ENCODE measurements at regions not wholly inside any gene's neighbourhood (a gene's known extent, or its start where the extent isn't known, plus 50 kb on each side); places are given as distances from the start of the nearest gene placed in this dataset.

DNA sequence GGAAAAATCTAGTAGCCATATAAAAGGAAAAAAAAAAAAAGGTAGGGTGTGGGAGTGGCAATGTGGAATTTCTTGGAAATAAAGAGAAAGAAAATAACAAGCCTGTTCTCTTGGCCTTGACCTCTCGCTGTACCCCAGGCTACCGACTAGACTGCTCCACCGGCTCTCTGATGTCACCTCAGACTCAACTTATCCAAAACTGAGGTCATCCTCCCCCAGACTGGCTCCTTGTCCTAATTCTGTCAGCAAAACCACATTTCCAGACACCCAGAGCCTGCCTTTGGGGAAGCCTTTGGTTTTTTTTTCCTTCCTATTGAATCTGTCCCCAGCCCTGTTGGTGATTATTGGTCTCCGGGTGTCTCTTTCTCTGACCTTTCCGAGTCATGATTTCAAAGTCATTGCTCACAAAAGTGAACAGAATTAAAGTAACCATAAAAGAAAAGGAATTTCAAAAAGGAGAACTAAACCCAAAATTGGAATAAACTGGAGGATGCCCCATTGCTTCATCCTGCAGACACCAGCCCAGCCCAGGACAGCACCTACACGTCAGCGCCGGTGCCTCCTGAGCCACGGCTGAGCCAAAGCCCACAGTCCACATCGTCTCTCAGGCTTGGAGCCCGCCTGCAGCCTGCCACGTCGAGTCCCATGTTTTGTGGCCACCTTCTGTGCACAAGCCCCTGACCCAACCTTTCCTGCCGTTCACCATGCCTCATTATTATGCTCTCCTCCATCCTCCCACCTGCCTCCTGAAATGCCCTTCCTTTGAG lies 170.7 kb downstream of the MYLK4 start:
- Histone ChIP-seq H3K79me2 (ENCODE audit: control insufficient read depth, low read length) (no peaks in the 10 kb centered on the region), H3K9me2 (replicated peaks; ENCODE audit: control insufficient read depth, low read length) (no peaks in the 10 kb centered on the region), H3K27me3 (ENCODE audit: control insufficient read depth, low read length) (no peaks in the 10 kb centered on the region), H3K4me1 (ENCODE audit: control insufficient read depth, low read length) (no peaks in the 10 kb centered on the region), H3K4me2 (ENCODE audit: low read length) (no peak overlapping the region), H3K27ac (ENCODE audit: low read depth, low read length) (no peak overlapping the region), H3K4me3 (ENCODE audit: low read length) (no peak overlapping the region), H3K9me3 (ENCODE audit: control insufficient read depth, insufficient read depth, low read length) (no peaks in the 10 kb centered on the region), H3K36me3 (ENCODE audit: control insufficient read depth, low read length) (no peaks in the 10 kb centered on the region), H3F3A (ENCODE audit: control insufficient read depth, insufficient read depth) (no peaks in the 10 kb centered on the region), H4K20me1 (ENCODE audit: control insufficient read depth, insufficient read depth, low read depth, low read length) (no peaks in the 10 kb centered on the region)
- TF ChIP-seq, protein P1, sequence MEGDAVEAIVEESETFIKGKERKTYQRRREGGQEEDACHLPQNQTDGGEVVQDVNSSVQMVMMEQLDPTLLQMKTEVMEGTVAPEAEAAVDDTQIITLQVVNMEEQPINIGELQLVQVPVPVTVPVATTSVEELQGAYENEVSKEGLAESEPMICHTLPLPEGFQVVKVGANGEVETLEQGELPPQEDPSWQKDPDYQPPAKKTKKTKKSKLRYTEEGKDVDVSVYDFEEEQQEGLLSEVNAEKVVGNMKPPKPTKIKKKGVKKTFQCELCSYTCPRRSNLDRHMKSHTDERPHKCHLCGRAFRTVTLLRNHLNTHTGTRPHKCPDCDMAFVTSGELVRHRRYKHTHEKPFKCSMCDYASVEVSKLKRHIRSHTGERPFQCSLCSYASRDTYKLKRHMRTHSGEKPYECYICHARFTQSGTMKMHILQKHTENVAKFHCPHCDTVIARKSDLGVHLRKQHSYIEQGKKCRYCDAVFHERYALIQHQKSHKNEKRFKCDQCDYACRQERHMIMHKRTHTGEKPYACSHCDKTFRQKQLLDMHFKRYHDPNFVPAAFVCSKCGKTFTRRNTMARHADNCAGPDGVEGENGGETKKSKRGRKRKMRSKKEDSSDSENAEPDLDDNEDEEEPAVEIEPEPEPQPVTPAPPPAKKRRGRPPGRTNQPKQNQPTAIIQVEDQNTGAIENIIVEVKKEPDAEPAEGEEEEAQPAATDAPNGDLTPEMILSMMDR (IDR thresholded peaks at IDR 0.05; ENCODE audit: low read depth, low read length, poor library complexity, severe bottlenecking), result no peak
- no peak for TF ChIP-seq EZH2phosphoT487 (IDR thresholded peaks at IDR 0.05; ENCODE audit: borderline replicate concordance, low read length)

DNA sequence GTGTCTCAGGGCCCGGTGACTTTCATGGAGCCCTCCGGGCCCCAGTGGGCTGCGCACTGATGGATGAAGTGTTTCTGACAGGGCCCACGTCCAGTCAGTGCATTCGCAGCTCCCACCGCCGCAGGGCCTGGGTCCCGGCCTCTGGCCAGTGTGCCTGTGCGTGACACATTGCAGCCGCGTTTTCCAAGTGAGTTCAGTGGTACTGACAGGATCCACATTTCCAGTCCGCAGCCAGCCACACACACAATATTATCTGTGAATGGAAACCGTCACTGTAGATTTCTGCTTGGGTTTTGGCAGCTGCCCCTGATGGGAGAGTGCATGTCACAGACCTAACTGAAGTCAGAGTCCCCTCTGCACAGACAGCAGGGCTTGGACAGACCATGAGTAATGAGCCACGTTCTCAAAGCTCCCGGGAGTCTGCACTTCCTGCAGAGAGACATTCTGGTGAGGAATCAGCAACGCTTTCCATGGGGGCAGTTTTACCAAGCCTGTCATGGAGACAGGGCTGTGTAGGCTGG lies 171.4 kb downstream of the MYLK4 start:
- no peak for TF ChIP-seq EZH2phosphoT487 (IDR thresholded peaks at IDR 0.05; ENCODE audit: borderline replicate concordance, low read length)
- TF ChIP-seq, protein P1 (IDR thresholded peaks at IDR 0.05; ENCODE audit: low read depth, low read length, poor library complexity, severe bottlenecking), result no peak
- Histone ChIP-seq H3K4me3 (ENCODE audit: low read length) (no peak overlapping the region), H3K9me2 (replicated peaks; ENCODE audit: control insufficient read depth, low read length) (no peaks in the 10 kb centered on the region), H3K9me3 (ENCODE audit: control insufficient read depth, insufficient read depth, low read length) (no peaks in the 10 kb centered on the region), H4K20me1 (ENCODE audit: control insufficient read depth, insufficient read depth, low read depth, low read length) (no peaks in the 10 kb centered on the region), H3K4me1 (ENCODE audit: control insufficient read depth, low read length) (no peaks in the 10 kb centered on the region), H3F3A (ENCODE audit: control insufficient read depth, insufficient read depth) (no peaks in the 10 kb centered on the region), H3K27ac (ENCODE audit: low read depth, low read length) (no peak overlapping the region), H3K4me2 (ENCODE audit: low read length) (no peak overlapping the region), H3K36me3 (ENCODE audit: control insufficient read depth, low read length) (no peaks in the 10 kb centered on the region), H3K27me3 (ENCODE audit: control insufficient read depth, low read length) (no peaks in the 10 kb centered on the region), H3K79me2 (ENCODE audit: control insufficient read depth, low read length) (no peaks in the 10 kb centered on the region)

DNA sequence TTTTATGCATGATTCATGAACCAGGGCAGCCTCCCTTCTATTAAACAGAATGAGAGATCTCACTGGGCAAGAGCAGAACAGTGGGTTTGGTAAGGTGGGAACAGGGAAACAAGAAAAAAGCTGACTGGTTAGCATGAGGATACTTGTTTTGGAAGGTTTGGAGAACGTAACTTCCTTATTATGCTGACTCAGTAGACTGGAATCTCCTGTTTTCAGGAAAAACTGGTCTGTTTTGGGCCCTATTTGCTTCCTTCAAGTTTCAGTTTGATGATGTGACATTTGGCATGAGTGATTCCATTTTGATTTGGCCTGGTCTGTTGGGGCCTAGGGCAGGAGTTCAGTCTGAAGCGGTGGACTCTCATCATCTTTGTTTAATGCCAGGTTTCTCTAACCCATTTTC lies 172.0 kb downstream of the MYLK4 start:
- Histone ChIP-seq H3K27ac (ENCODE audit: low read depth, low read length) (no peak overlapping the region), H3K4me2 (ENCODE audit: low read length) (no peak overlapping the region)

More for the DNA sequence above, 172.0 kb downstream of the MYLK4 start:
- no peaks in the 10 kb centered on the region for H3K4me1 ChIP-seq (ENCODE audit: control insufficient read depth, low read length)
- H3K36me3 ChIP-seq (ENCODE audit: control insufficient read depth, low read length), result no peaks in the 10 kb centered on the region
- H3K9me3 ChIP-seq (ENCODE audit: control insufficient read depth, insufficient read depth, low read length), result no peaks in the 10 kb centered on the region
- no peak overlapping the region for H3K4me3 ChIP-seq (ENCODE audit: low read length)
- H3K9me2 ChIP-seq (replicated peaks; ENCODE audit: control insufficient read depth, low read length), result no peaks in the 10 kb centered on the region
- H3K27me3 ChIP-seq (ENCODE audit: control insufficient read depth, low read length), result no peaks in the 10 kb centered on the region
- TF ChIP-seq, protein P1 (IDR thresholded peaks at IDR 0.05; ENCODE audit: low read depth, low read length, poor library complexity, severe bottlenecking), result no peak
- TF ChIP-seq EZH2phosphoT487 (IDR thresholded peaks at IDR 0.05; ENCODE audit: borderline replicate concordance, low read length), result no peak
- no peaks in the 10 kb centered on the region for H4K20me1 ChIP-seq (ENCODE audit: control insufficient read depth, insufficient read depth, low read depth, low read length)
- no peaks in the 10 kb centered on the region for H3F3A ChIP-seq (ENCODE audit: control insufficient read depth, insufficient read depth)
- H3K79me2 ChIP-seq (ENCODE audit: control insufficient read depth, low read length), result no peaks in the 10 kb centered on the region

Measured in DOHH2 (cell line).